Astrocyte (in vitro differentiated cells and primary cell): ENCODE measurements at regions not wholly inside any gene's neighbourhood (a gene's known extent, or its start where the extent isn't known, plus 50 kb on each side); places are given as distances from the start of the nearest gene placed in this dataset.

ENCODE experiments used
- CTCF ChIP-seq: IDR thresholded peaks from 2 replicates; pipeline ENCODE4 v1.5.1; 2011; ENCODE audit warnings: low read depth, mild to moderate bottlenecking, inconsistent platforms, low read length, moderate library complexity; ENCODE audit not compliant: insufficient read depth
- EZH2 ChIP-seq: IDR thresholded peaks from 2 replicates; pipeline ENCODE4 v1.6.1; 2012; ENCODE audit warnings: mild to moderate bottlenecking, low read length, inconsistent platforms; ENCODE audit not compliant: insufficient read depth

DNA sequence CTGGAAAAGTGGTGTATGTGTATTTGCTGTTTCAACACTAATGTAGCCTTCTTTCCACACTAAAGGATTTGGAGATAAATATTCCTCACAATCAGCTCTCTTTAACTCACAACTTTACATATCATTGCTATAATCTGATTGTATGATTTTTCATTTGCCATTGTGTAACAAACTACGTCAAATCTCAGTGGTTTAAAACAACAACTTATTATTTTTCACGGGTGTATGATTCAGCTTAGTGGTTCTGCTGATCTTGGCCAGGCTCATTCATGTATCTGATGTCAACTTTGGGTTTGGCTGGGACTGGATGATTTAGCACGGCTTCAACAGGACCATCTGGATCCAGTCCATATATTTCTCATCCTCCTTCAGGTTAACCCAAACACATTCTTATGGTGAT lies 55.4 kb upstream of the TMX4 start:
- TF ChIP-seq CTCF (no peak), EZH2 (no peak)
